ENCODE measurements at regions not wholly inside any gene's neighbourhood (a gene's known extent, or its start where the extent isn't known, plus 50 kb on each side); places are given as distances from the start of the nearest gene placed in this dataset.
"Not testable (repeated sequence)": the region's sequence is repeated elsewhere in the genome, so short reads cannot be mapped to it uniquely, and the experiment has no call there.

- DNase-seq = no peak
Observed at GRCh38 chr2:222760301-222760897, 88.9 kb downstream of the MOGAT1 start.

GRCh38 chr2:222761888-222762287 is 90.4 kb downstream of the MOGAT1 start:
- DNase-seq = no peak

GRCh38 chr2:222762342-222762741 is 90.9 kb downstream of the MOGAT1 start:
- no peak for DNase-seq

- not testable (repeated sequence) for DNase-seq
Observed at GRCh38 chr2:222765883-222766282, 94.4 kb downstream of the MOGAT1 start.

GRCh38 chr2:222768019-222768418 is 92.8 kb upstream of the ACSL3 start:
- DNase-seq = not testable (repeated sequence)

- no peak for DNase-seq
Observed at GRCh38 chr2:222769446-222769845, 91.4 kb upstream of the ACSL3 start.

- no peak for DNase-seq
Observed at GRCh38 chr2:222769941-222770340, 90.9 kb upstream of the ACSL3 start.

- DNase-seq = no peak
Observed at GRCh38 chr2:222771832-222772231, 89.0 kb upstream of the ACSL3 start.

GRCh38 chr2:222774941-222775340 is 85.9 kb upstream of the ACSL3 start:
- no peak for DNase-seq

GRCh38 chr2:222776792-222777191 is 84.0 kb upstream of the ACSL3 start:
- DNase-seq = no peak

- DNase-seq = no peak
Observed at GRCh38 chr2:222778400-222778799, 82.4 kb upstream of the ACSL3 start.

- DNase-seq = no peak
Observed at GRCh38 chr2:222779145-222779832, 81.5 kb upstream of the ACSL3 start.

GRCh38 chr2:222780051-222780450 is 80.8 kb upstream of the ACSL3 start:
- DNase-seq = no peak

GRCh38 chr2:222782201-222782730 is 78.6 kb upstream of the ACSL3 start:
- no peak for DNase-seq

GRCh38 chr2:222783592-222783991 is 77.2 kb upstream of the ACSL3 start:
- no peak for DNase-seq

GRCh38 chr2:222790932-222791331 is 69.9 kb upstream of the ACSL3 start:
- DNase-seq = no peak

GRCh38 chr2:222792001-222792611 is 68.7 kb upstream of the ACSL3 start:
- peak; percentile 32 for DNase-seq

GRCh38 chr2:222794585-222795449 is 66.0 kb upstream of the ACSL3 start:
- no peak for DNase-seq

GRCh38 chr2:222795450-222796357 is 65.1 kb upstream of the ACSL3 start:
- DNase-seq = no peak

- no peak for DNase-seq
Observed at GRCh38 chr2:222796413-222797103, 64.3 kb upstream of the ACSL3 start.

- DNase-seq = no peak
Observed at GRCh38 chr2:222797261-222797660, 63.6 kb upstream of the ACSL3 start.

Data from CD4-positive, alpha-beta T cell treated with Interleukin-15 for 1 hour (primary cell).